Activated T-helper 1 cell treated with anti-CD3 and anti-CD28 coated beads, Interleukin-12 subunit alpha, Interleukin-12 subunit beta, Interleukin-2, Interleukin-4 antibody, amounts not matched to agents 30 ng/mL and 10 ng/mL and 1 ng/mL, durations not matched to agents 14 hours and 24 hours and 36 hours (primary cell): ENCODE measurements at regions not wholly inside any gene's neighbourhood (a gene's known extent, or its start where the extent isn't known, plus 50 kb on each side); places are given as distances from the start of the nearest gene placed in this dataset.

Source experiments
- DNase-seq: peaks from one replicate; pipeline ENCODE4 v3.0.0; 2021; ENCODE audit warnings: low spot score
- H3K27ac Mint-ChIP-seq: one replicate; pipeline ENCODE4 v1.8.0; 2021; ENCODE audit warnings: mild to moderate bottlenecking, mixed read lengths
- H3K27me3 Mint-ChIP-seq: one replicate; pipeline ENCODE4 v1.8.0; 2022; ENCODE audit warnings: mild to moderate bottlenecking, moderate library complexity, mixed read lengths; ENCODE audit not compliant: insufficient read depth
- H3K36me3 Mint-ChIP-seq: one replicate; pipeline ENCODE4 v1.8.0; 2021; ENCODE audit warnings: low read depth, mixed read lengths
- H3K4me1 Mint-ChIP-seq: one replicate; pipeline ENCODE4 v1.8.0; 2021; ENCODE audit warnings: low read depth, mixed read lengths
- H3K4me3 Mint-ChIP-seq: one replicate; pipeline ENCODE4 v1.8.0; 2021; ENCODE audit warnings: mild to moderate bottlenecking, moderate library complexity, mixed read lengths
- H3K9me3 Mint-ChIP-seq: one replicate; pipeline ENCODE4 v1.8.0; 2021; ENCODE audit warnings: mixed read lengths
- intact Hi-C: fragments of 100-400 bp; cut with micrococcal nuclease; formaldehyde crosslinking; loops from one replicate; pipeline ENCODE4 v1.15.1; 2024

- Mint-ChIP-seq H3K36me3 (no peaks in the 10 kb centered on the region), H3K27ac (no peak overlapping the region), H3K4me1 (no peaks in the 10 kb centered on the region), H3K27me3 (no peaks in the 10 kb centered on the region), H3K4me3 (no peak overlapping the region), H3K9me3 (no peaks in the 10 kb centered on the region)
- no peak for DNase-seq
- intact Hi-C loops, result no loop called here
These were observed 201.0 kb upstream of the SALL3 start for GRCh38 chr18:78778651-78779050.

DNA sequence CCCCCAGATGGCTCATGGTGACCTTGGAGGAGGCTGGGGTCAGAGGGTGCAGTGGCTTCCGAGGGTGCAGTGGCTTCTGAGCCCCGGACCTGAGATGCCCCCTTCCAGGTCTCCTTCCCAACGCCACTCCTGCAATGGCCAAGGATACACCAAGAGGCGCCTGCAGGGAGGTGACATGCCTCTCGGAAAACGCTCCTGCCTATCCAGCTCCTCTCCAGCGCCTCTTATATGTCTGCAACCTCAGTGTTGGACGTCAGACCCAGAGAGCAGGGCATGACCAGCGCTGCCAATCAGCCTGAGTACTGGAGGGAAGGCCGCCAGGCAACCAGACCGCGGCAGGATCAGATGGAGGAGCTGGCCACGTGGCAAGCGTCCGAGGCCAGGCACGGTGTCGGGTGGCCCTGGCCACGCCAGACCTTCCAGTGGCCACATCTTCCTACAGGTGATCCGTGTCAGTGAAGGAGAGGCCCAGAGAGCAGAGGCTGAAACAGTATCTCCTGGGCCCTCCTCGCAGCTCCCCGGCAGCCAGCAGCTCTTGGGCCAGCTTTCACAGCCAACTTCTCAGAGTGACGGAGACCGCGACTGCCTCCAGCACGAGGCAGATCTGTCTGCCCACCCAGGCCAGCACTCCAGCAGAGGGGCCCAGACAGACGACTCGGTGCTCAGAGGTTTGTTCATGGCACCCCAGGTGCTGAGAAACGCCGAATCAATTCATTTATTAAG, 199.5 kb upstream of the SALL3 start:
- Mint-ChIP-seq H3K27me3 (no peaks in the 10 kb centered on the region), H3K36me3 (no peaks in the 10 kb centered on the region), H3K4me3 (no peak overlapping the region), H3K9me3 (no peaks in the 10 kb centered on the region), H3K4me1 (no peaks in the 10 kb centered on the region), H3K27ac (no peak overlapping the region)
- intact Hi-C loops, result no loop called here
- DNase-seq, result no peak

GRCh38 chr18:78780719-78781600, 198.7 kb upstream of the SALL3 start:
- Mint-ChIP-seq H3K4me1 (no peaks in the 10 kb centered on the region), H3K4me3 (no peak overlapping the region), H3K27me3 (no peaks in the 10 kb centered on the region), H3K36me3 (no peaks in the 10 kb centered on the region), H3K27ac (no peak overlapping the region), H3K9me3 (no peaks in the 10 kb centered on the region)
- no peak for DNase-seq
- intact Hi-C loops, result no loop called here

- H3K27me3 Mint-ChIP-seq, result no peaks in the 10 kb centered on the region
- H3K27ac Mint-ChIP-seq, result no peak overlapping the region
- no peaks in the 10 kb centered on the region for H3K9me3 Mint-ChIP-seq
- H3K36me3 Mint-ChIP-seq, result no peaks in the 10 kb centered on the region
- intact Hi-C loops, result no loop called here
- no peak for DNase-seq
- H3K4me1 Mint-ChIP-seq, result no peaks in the 10 kb centered on the region
- H3K4me3 Mint-ChIP-seq, result no peak overlapping the region
These were observed 198.0 kb upstream of the SALL3 start for GRCh38 chr18:78781601-78781960.

- Mint-ChIP-seq H3K27me3 (no peaks in the 10 kb centered on the region), H3K27ac (no peak overlapping the region), H3K9me3 (no peaks in the 10 kb centered on the region), H3K4me1 (no peaks in the 10 kb centered on the region), H3K4me3 (no peak overlapping the region), H3K36me3 (no peaks in the 10 kb centered on the region)
- intact Hi-C loops, result no loop called here
- DNase-seq, result no peak
These were observed 196.6 kb upstream of the SALL3 start for GRCh38 chr18:78782951-78783563.

- Mint-ChIP-seq H3K27ac (no peak overlapping the region), H3K27me3 (no peaks in the 10 kb centered on the region), H3K4me3 (no peak overlapping the region), H3K36me3 (no peaks in the 10 kb centered on the region), H3K4me1 (no peaks in the 10 kb centered on the region), H3K9me3 (no peaks in the 10 kb centered on the region)
- intact Hi-C loops, result no loop called here
- no peak for DNase-seq
These were observed 196.1 kb upstream of the SALL3 start for GRCh38 chr18:78783564-78783960.

- H3K9me3 Mint-ChIP-seq, result no peaks in the 10 kb centered on the region
- H3K27me3 Mint-ChIP-seq, result no peaks in the 10 kb centered on the region
- no peak overlapping the region for H3K27ac Mint-ChIP-seq
- intact Hi-C loops, result no loop called here
- no peaks in the 10 kb centered on the region for H3K36me3 Mint-ChIP-seq
- no peak overlapping the region for H3K4me3 Mint-ChIP-seq
- no peak for DNase-seq
- H3K4me1 Mint-ChIP-seq, result no peaks in the 10 kb centered on the region
These were observed 194.8 kb upstream of the SALL3 start for GRCh38 chr18:78784861-78785260.

DNA sequence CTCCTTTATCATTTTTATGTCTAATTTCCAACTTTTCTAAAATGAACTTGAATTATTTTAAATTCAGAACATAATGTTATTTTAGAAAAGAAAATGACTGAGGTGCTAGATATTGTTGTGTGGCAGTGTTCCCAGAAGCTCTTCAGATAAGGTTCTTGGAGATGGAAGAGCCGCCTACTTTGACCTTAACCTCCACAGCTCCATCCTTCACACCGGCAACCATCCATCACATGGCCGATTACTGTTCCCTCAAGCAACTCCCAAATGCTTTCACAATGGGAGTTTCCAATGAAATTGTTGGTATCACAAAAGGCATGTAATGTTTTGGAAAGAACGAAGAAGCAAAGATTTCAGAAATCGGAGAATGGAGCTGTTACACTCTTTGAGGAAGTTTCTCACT, 193.9 kb upstream of the SALL3 start:
- H3K9me3 Mint-ChIP-seq, result no peaks in the 10 kb centered on the region
- no peak for DNase-seq
- no peak overlapping the region for H3K4me3 Mint-ChIP-seq
- no peaks in the 10 kb centered on the region for H3K4me1 Mint-ChIP-seq
- no peaks in the 10 kb centered on the region for H3K36me3 Mint-ChIP-seq
- intact Hi-C loops, result no loop called here
- H3K27ac Mint-ChIP-seq, result no peak overlapping the region
- H3K27me3 Mint-ChIP-seq, result no peaks in the 10 kb centered on the region

DNA sequence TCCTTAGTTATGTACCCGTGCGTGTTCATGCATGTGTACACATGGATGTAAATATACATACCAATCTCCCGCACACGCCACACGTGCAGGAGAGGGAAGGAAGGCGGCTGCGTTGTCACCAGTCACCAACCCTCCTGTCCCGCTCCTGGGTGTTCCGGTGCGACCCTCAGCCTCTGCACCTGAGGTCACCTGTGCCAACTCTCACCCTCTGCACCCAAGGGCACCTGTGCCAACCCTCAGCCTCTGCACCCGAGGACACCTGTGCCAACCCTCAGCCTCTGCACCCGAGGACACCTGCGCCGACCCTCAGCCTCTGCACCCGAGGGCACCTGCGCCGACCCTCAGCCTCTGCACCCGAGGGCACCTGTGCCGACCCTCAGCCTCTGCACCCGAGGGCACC, 192.8 kb upstream of the SALL3 start:
- H3K27me3 Mint-ChIP-seq, result no peaks in the 10 kb centered on the region
- DNase-seq, result no peak
- H3K4me3 Mint-ChIP-seq, result no peak overlapping the region
- no peaks in the 10 kb centered on the region for H3K4me1 Mint-ChIP-seq
- no peaks in the 10 kb centered on the region for H3K9me3 Mint-ChIP-seq
- no peaks in the 10 kb centered on the region for H3K36me3 Mint-ChIP-seq
- H3K27ac Mint-ChIP-seq, result no peak overlapping the region
- intact Hi-C loops, result no loop called here

DNA sequence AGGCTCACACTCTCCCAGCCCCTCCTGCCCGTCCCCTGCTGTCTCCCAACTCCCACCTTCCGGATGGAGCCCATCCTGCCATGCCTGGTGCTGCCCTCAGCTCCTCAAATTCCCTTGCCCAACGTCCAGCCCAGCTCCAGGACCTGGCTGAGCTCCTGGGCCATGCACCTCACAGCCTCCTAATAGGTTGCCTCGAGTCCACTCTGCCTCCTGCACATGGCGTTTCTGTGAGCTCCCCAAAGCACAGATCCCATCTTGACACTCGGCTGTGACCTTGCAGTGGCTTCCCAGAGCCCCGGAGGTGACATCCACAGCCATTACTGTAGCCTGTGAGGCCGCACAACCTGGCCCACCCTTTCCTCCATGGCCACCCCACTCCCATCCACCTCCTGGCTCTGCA, 191.9 kb upstream of the SALL3 start:
- Mint-ChIP-seq H3K9me3 (no peaks in the 10 kb centered on the region), H3K27ac (no peak overlapping the region)
- intact Hi-C loops, result no loop called here

GRCh38 chr18:78788161-78788560, 191.5 kb upstream of the SALL3 start:
- DNase-seq, result no peak
- no peaks in the 10 kb centered on the region for H3K27me3 Mint-ChIP-seq
- no peaks in the 10 kb centered on the region for H3K4me1 Mint-ChIP-seq
- H3K27ac Mint-ChIP-seq, result no peak overlapping the region
- no peaks in the 10 kb centered on the region for H3K9me3 Mint-ChIP-seq
- H3K36me3 Mint-ChIP-seq, result no peaks in the 10 kb centered on the region
- intact Hi-C loops, result no loop called here
- no peak overlapping the region for H3K4me3 Mint-ChIP-seq

More for the DNA sequence above, 191.9 kb upstream of the SALL3 start:
- Mint-ChIP-seq H3K36me3 (no peaks in the 10 kb centered on the region), H3K4me3 (no peak overlapping the region), H3K4me1 (no peaks in the 10 kb centered on the region), H3K27me3 (no peaks in the 10 kb centered on the region)
- DNase-seq, result no peak

GRCh38 chr18:78789850-78790249, 189.8 kb upstream of the SALL3 start:
- no peaks in the 10 kb centered on the region for H3K27me3 Mint-ChIP-seq
- H3K36me3 Mint-ChIP-seq, result no peaks in the 10 kb centered on the region
- H3K27ac Mint-ChIP-seq, result no peak overlapping the region
- H3K9me3 Mint-ChIP-seq, result no peaks in the 10 kb centered on the region
- no peaks in the 10 kb centered on the region for H3K4me1 Mint-ChIP-seq
- DNase-seq, result no peak
- no peak overlapping the region for H3K4me3 Mint-ChIP-seq
- intact Hi-C loops, result no loop called here

GRCh38 chr18:78790511-78790910, 189.1 kb upstream of the SALL3 start:
- no peak for DNase-seq
- Mint-ChIP-seq H3K4me1 (no peaks in the 10 kb centered on the region), H3K27me3 (no peaks in the 10 kb centered on the region), H3K4me3 (no peak overlapping the region), H3K36me3 (no peaks in the 10 kb centered on the region), H3K9me3 (no peaks in the 10 kb centered on the region), H3K27ac (no peak overlapping the region)
- intact Hi-C loops, result no loop called here
